GM12878 (cell line): ENCODE measurements at regions not wholly inside any gene's neighbourhood (a gene's known extent, or its start where the extent isn't known, plus 50 kb on each side); places are given as distances from the start of the nearest gene placed in this dataset.

ENCODE experiments used
- ATAC-seq: fragments of 200-7000 bp; cut with Tn5 transposase; 3 replicates; pipeline ENCODE4 v1.9.1; 2020; ENCODE audit warnings: mild to moderate bottlenecking, moderate library complexity
- BruUV-seq: library from RNA; stranded (reverse); fragments of 400-500 nt; replicated peaks from 2 replicates; lab custom pipeline; 2021; lab: Mats Ljungman, UMichigan
- CTCF ChIA-PET: fragments of 300-600 bp; sonication (Branson Sonifier 250); formaldehyde crosslinking; extraction: SDS; loops from one replicate; lab custom pipeline; 2021; ENCODE audit warnings: inconsistent platforms; lab: Yijun Ruan, JAX
- POLR2A ChIA-PET: fragments of 350-600 bp; formaldehyde crosslinking; extraction: SDS; loops from one replicate; lab custom pipeline; 2021; ENCODE audit warnings: inconsistent platforms; lab: Charles Lee
- RAD21 ChIA-PET: fragments of 300-600 bp; sonication (Branson Sonifier 250); formaldehyde crosslinking; loops from one replicate; lab custom pipeline; 2023; ENCODE audit warnings: antibody characterized with exemption; ENCODE audit not compliant: unreplicated experiment; lab: Charles Lee
- SMC1A ChIA-PET: fragments of 300-600 bp; sonication (Branson Sonifier 250); formaldehyde crosslinking; loops from one replicate; lab custom pipeline; 2023; ENCODE audit not compliant: unreplicated experiment, uncharacterized antibody; lab: Charles Lee
- DNase-seq: peaks from one replicate; pipeline ENCODE4 v3.0.0-alpha.2; 2011; ENCODE audit warnings: low read depth, low spot score
- FAIRE-seq: peaks from 3 replicates; lab custom pipeline; 2011; peaks lifted over from hg19 to GRCh38; lab: Jason Lieb, UNC
- H2AFZ ChIP-seq: 2 replicates; pipeline ENCODE4 v1.6.0; 2011; ENCODE audit warnings: low read depth, low read length, control low read depth; ENCODE audit not compliant: control insufficient read depth
- H3K27ac ChIP-seq: 2 replicates; pipeline ENCODE4 v1.5.1; 2011; ENCODE audit warnings: control low read depth; ENCODE audit not compliant: control insufficient read depth, insufficient read depth
- H3K27me3 ChIP-seq, 2 experiments: replicated peaks in 1 of 2; 2 replicates each; pipeline versions ENCODE4 v1.6.0 to v1.6.1; 2011; ENCODE audit warnings: low read length in 1 of 2; ENCODE audit not compliant: control insufficient read depth in 2 of 2, insufficient read depth in 2 of 2
- H3K36me3 ChIP-seq, 2 experiments: 2 replicates each; pipeline ENCODE4 v1.5.1; 2011; ENCODE audit warnings: low read length in 1 of 2; ENCODE audit not compliant: control insufficient read depth in 2 of 2, insufficient read depth in 2 of 2
- H3K4me1 ChIP-seq: 2 replicates; pipeline ENCODE4 v1.6.1; 2011; ENCODE audit warnings: mild to moderate bottlenecking, low read length, moderate library complexity, mixed read lengths; ENCODE audit not compliant: control insufficient read depth, insufficient read depth
- H3K4me2 ChIP-seq: 2 replicates; pipeline ENCODE4 v1.6.0; 2011; ENCODE audit warnings: control low read depth; ENCODE audit not compliant: control insufficient read depth, insufficient read depth
- H3K4me3 ChIP-seq: fragments of 200-600 bp; sonication (generic); 2 replicates; pipeline ENCODE4 v1.5.1; 2016
- H3K79me2 ChIP-seq: 2 replicates; pipeline ENCODE4 v1.6.0; 2011; ENCODE audit warnings: low read length; ENCODE audit not compliant: control insufficient read depth, insufficient read depth
- H3K9ac ChIP-seq: 2 replicates; pipeline ENCODE4 v1.8.0; 2011; ENCODE audit warnings: low read length, control low read depth, mixed read lengths; ENCODE audit not compliant: control insufficient read depth, insufficient read depth
- H3K9me3 ChIP-seq: replicated peaks from 3 replicates; pipeline ENCODE4 v1.5.1; 2011; ENCODE audit warnings: mild to moderate bottlenecking, low read length; ENCODE audit not compliant: control insufficient read depth, insufficient read depth
- H4K20me1 ChIP-seq: 2 replicates; pipeline ENCODE4 v1.6.0; 2011; ENCODE audit not compliant: control insufficient read depth, insufficient read depth
- CEBPB ChIP-seq, 2 experiments: fragments of 150-350 bp in 1 of 2; IDR thresholded peaks; 2 replicates each; pipeline ENCODE4 v1.6.1; 2012 to 2014; ENCODE audit warnings: low read depth in 2 of 2, low read length in 2 of 2, borderline replicate concordance in 1 of 2, inconsistent platforms in 1 of 2
- HDGF ChIP-seq: fragments of 450-650 bp; IDR thresholded peaks from 2 replicates; pipeline ENCODE4 v1.6.1; 2016; ENCODE audit warnings: antibody characterized with exemption
- IRF4 ChIP-seq: IDR thresholded peaks from 2 replicates; pipeline ENCODE4 v1.6.1; 2011; ENCODE audit warnings: low read depth, low read length
- NKRF ChIP-seq: fragments of 450-650 bp; conservative IDR thresholded peaks from 2 replicates; pipeline ENCODE4 v1.6.1; 2017; ENCODE audit warnings: mild to moderate bottlenecking, moderate library complexity
- REST ChIP-seq: IDR thresholded peaks from 2 replicates; pipeline ENCODE4 v1.6.1; 2012; ENCODE audit warnings: mild to moderate bottlenecking, low read depth, low read length
- SMAD1 ChIP-seq: fragments of 450-650 bp; IDR thresholded peaks from 2 replicates; pipeline ENCODE4 v1.6.1; 2018; ENCODE audit warnings: mild to moderate bottlenecking, low read depth; ENCODE audit not compliant: partially characterized antibody
- WGBS: methylation state at CpG from one replicate; pipeline ENCODE4 v1.1.6; 2016; ENCODE audit warnings: low lambda C conversion rate; ENCODE audit not compliant: insufficient replicate concordance, insufficient coverage; ENCODE audit errors: missing lambda C conversion rate; 5-methylcytosine and 5-hydroxymethylcytosine counted together
- in situ Hi-C: fragments of 300-500 bp; cut with MboI; formaldehyde crosslinking; loops from 9 replicates; pipeline ENCODE4 v1.14.3; 2018; ENCODE audit warnings: mixed read lengths
- intact Hi-C: fragments of 100-400 bp; cut with micrococcal nuclease; formaldehyde crosslinking; loops from one replicate; pipeline ENCODE4 v1.14.2; 2022; ENCODE audit not compliant: unreplicated experiment
- TF ChIP-seq, protein P1 (sequence below): fragments of 450-650 bp; formaldehyde crosslinking; IDR thresholded peaks from 2 replicates; pipeline ENCODE4 v1.4.0; 2022; ENCODE audit warnings: mild to moderate bottlenecking, moderate library complexity
- TF ChIP-seq, protein P2 (sequence below): IDR thresholded peaks from 2 replicates; pipeline ENCODE4 v1.6.1; 2011; ENCODE audit warnings: borderline replicate concordance, low read depth, mild to moderate bottlenecking, moderate library complexity, mixed read lengths, low read length; ENCODE audit not compliant: insufficient read depth; ENCODE audit errors: extremely low read length

- Histone ChIP-seq H3K4me1 (no peaks in the 10 kb centered on the region), H3K4me3 (no peak overlapping the region), H4K20me1 (no peaks in the 10 kb centered on the region), H3K9ac (no peak overlapping the region), H3K4me2 (no peak overlapping the region), H3K79me2 (no peaks in the 10 kb centered on the region), H3K9me3 (no peaks in the 10 kb centered on the region), H3K27ac (no peak overlapping the region), H2AFZ (no peak overlapping the region), H3K27me3 (no peaks in the 10 kb centered on the region), H3K36me3 (no peaks in the 10 kb centered on the region)
- intact Hi-C loops, result no loop called here
- TF ChIP-seq, protein P1, sequence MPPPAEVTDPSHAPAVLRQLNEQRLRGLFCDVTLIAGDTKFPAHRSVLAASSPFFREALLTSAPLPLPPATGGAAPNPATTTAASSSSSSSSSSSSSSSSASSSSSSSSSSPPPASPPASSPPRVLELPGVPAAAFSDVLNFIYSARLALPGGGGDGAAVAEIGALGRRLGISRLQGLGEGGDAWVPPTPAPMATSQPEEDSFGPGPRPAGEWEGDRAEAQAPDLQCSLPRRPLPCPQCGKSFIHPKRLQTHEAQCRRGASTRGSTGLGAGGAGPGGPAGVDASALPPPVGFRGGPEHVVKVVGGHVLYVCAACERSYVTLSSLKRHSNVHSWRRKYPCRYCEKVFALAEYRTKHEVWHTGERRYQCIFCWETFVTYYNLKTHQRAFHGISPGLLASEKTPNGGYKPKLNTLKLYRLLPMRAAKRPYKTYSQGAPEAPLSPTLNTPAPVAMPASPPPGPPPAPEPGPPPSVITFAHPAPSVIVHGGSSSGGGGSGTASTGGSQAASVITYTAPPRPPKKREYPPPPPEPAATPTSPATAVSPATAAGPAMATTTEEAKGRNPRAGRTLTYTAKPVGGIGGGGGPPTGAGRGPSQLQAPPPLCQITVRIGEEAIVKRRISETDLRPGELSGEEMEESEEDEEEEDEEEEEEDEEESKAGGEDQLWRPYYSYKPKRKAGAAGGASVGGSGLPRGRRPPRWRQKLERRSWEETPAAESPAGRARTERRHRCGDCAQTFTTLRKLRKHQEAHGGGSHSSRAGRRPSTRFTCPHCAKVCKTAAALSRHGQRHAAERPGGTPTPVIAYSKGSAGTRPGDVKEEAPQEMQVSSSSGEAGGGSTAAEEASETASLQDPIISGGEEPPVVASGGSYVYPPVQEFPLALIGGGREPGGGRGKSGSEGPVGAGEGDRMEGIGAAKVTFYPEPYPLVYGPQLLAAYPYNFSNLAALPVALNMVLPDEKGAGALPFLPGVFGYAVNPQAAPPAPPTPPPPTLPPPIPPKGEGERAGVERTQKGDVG, result no peak
- TF ChIP-seq HDGF (no peak), REST (no peak), IRF4 (no peak), NKRF (no peak), CEBPB (IDR thresholded peaks at IDR 0.05; ENCODE audit: borderline replicate concordance in 1 of 2, low read depth in 2 of 2, low read length in 2 of 2) (no peak), SMAD1 (no peak)
- TF ChIP-seq, protein P2, sequence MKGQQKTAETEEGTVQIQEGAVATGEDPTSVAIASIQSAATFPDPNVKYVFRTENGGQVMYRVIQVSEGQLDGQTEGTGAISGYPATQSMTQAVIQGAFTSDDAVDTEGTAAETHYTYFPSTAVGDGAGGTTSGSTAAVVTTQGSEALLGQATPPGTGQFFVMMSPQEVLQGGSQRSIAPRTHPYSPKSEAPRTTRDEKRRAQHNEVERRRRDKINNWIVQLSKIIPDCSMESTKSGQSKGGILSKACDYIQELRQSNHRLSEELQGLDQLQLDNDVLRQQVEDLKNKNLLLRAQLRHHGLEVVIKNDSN, result no peak
- POLR2A ChIA-PET, result no interaction called here
- no TSS peak for BruUV-seq
- WGBS, result 7% methylated on average over 5 of the region's 5 CpGs
- SMC1A ChIA-PET, result no interaction called here
- RAD21 ChIA-PET, result no interaction called here
- CTCF ChIA-PET, result no interaction called here
- FAIRE-seq (no peak), DNase-seq (no peak), ATAC-seq (no peak)
- in situ Hi-C loops, result no loop called here
Measured at GRCh38 chr1:188355847-188356246, 1527.1 kb downstream of the PLA2G4A start.
